ENCODE measurements at regions not wholly inside any gene's neighbourhood (a gene's known extent, or its start where the extent isn't known, plus 50 kb on each side); places are given as distances from the start of the nearest gene placed in this dataset.
"Not testable (repeated sequence)": the region's sequence is repeated elsewhere in the genome, so short reads cannot be mapped to it uniquely, and the experiment has no call there.

DNA sequence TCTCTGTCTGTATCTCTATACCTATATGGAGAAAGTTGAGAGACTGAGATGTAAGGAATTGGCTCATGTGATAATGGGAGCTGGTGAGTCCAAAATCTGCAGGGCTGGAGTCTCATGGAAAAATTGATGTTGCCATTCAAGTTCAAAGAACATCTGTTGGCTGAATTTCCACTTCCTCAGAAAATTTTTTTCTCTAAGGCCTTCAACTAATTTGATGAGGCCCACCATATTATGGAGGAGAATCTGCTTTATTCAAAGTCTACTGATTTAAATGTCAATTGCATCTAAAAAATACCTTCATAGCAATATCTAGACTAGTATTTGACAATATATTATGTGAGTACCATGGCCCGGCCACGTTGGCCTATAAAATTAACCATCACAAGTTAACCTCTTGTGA is 261.4 kb downstream of the VRK1 start:
- ATAC-seq (ENCODE audit: insufficient number of reproducible peaks, low FRiP score, low read depth), result no peak
- TF ChIP-seq, protein P1, sequence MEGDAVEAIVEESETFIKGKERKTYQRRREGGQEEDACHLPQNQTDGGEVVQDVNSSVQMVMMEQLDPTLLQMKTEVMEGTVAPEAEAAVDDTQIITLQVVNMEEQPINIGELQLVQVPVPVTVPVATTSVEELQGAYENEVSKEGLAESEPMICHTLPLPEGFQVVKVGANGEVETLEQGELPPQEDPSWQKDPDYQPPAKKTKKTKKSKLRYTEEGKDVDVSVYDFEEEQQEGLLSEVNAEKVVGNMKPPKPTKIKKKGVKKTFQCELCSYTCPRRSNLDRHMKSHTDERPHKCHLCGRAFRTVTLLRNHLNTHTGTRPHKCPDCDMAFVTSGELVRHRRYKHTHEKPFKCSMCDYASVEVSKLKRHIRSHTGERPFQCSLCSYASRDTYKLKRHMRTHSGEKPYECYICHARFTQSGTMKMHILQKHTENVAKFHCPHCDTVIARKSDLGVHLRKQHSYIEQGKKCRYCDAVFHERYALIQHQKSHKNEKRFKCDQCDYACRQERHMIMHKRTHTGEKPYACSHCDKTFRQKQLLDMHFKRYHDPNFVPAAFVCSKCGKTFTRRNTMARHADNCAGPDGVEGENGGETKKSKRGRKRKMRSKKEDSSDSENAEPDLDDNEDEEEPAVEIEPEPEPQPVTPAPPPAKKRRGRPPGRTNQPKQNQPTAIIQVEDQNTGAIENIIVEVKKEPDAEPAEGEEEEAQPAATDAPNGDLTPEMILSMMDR (IDR thresholded peaks at IDR 0.05), result no peak
- no peak for DNase-seq (ENCODE audit: low spot score)

DNA sequence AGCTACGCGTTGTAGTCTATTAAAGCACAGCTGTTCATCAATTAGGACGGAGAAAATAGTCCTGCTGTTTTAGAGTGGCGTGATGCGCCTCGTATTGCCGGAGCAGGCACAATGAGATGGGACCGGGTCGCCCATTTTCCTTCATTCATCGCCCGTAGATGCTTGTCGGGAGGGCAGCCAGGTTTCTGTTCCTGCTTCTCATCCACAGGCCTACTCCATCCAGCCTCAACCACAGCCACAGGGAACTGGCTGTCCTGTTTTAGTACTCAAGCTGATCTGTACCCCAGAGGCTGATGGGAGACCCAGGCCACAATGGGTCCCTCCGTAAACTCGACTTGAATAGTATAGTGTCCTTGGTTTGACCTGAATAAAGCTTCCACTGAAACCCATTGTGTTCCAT is 264.0 kb downstream of the VRK1 start:
- ATAC-seq (ENCODE audit: insufficient number of reproducible peaks, low FRiP score, low read depth) (no peak), DNase-seq (ENCODE audit: low spot score) (no peak)
- no peak overlapping the region for H3K4me3 ChIP-seq
- no peaks in the 10 kb centered on the region for H3K36me3 ChIP-seq
- TF ChIP-seq, protein P1 (IDR thresholded peaks at IDR 0.05), result no peak
- H3K9me3 ChIP-seq, result no peaks in the 10 kb centered on the region
- no peak overlapping the region for H3K27ac ChIP-seq
- H3K27me3 ChIP-seq (replicated peaks; ENCODE audit: insufficient read depth), result no peaks in the 10 kb centered on the region
- no peaks in the 10 kb centered on the region for H3K4me1 ChIP-seq (ENCODE audit: control insufficient read depth in 1 of 2, low read depth in 2 of 2)

More for the DNA sequence above, 261.4 kb downstream of the VRK1 start:
- Histone ChIP-seq H3K36me3 (no peaks in the 10 kb centered on the region), H3K4me1 (ENCODE audit: control insufficient read depth in 1 of 2, low read depth in 2 of 2) (no peaks in the 10 kb centered on the region), H3K27me3 (replicated peaks; ENCODE audit: insufficient read depth) (no peaks in the 10 kb centered on the region), H3K9me3 (no peaks in the 10 kb centered on the region), H3K4me3 (no peak overlapping the region), H3K27ac (no peak overlapping the region)

DNA sequence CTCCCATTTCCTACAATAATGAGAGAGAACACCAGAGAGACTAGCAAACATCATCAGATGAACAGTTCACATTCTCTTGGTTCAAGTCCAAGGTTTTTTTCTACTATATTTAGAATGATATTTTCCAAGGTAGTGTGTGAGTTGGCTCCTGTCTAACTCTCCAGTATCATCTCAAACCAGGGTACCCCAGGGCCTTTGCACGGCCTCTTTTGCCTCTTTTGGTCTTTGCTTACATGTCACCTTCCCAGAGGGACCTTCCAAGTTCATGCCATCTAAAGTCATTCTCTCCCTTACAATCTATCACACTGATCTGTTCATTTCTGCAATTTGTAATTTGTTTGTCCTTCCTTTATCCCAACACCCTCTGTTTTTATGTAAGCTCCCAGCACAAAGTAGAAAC is 264.5 kb downstream of the VRK1 start:
- Histone ChIP-seq H3K27me3 (replicated peaks; ENCODE audit: insufficient read depth) (no peaks in the 10 kb centered on the region), H3K36me3 (no peaks in the 10 kb centered on the region), H3K9me3 (no peaks in the 10 kb centered on the region), H3K27ac (no peak overlapping the region), H3K4me3 (no peak overlapping the region), H3K4me1 (ENCODE audit: control insufficient read depth in 1 of 2, low read depth in 2 of 2) (no peaks in the 10 kb centered on the region)
- ATAC-seq (ENCODE audit: insufficient number of reproducible peaks, low FRiP score, low read depth) (no peak), DNase-seq (ENCODE audit: low spot score) (no peak)
- TF ChIP-seq, protein P1 (IDR thresholded peaks at IDR 0.05), result no peak

DNA sequence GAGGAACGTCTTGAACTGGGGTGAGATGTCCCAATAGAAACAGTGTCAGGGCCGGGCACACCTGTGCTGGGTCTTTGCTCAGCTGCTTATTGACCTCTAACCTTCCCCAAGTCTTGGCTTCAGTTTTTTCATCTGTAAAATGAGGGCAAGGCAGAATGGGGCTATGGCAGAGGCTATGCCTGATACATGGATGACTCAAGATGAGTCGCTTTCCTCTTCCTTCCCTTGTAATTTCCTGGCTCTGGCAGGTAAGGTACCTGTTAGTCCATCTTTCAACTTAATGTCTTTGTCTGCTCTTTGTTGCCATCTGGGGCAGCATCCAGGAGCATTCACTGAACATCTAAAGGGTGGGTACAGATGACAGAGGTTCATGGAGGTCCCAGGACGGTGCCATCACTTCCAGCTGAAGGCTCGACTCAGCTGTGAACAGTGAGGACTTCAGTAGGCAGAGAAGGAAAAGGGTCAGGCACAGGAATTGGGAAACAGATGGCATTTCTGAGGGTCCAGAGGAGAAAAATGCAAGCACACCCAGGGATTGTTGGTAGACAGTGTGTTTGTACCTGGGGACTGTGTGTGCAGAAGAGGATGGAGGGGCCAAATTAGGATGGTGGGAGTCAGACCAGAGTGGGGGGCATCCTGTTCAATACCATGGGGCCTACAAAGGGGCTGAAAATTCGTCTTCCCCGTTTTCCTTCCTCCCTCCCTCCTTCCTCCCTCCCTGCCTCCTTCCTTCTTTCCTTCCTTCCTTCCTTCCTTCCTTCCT is 268.3 kb downstream of the VRK1 start:
- TF ChIP-seq, protein P1 (IDR thresholded peaks at IDR 0.05), result no peak
- H3K36me3 ChIP-seq, result no peaks in the 10 kb centered on the region
- ATAC-seq (ENCODE audit: insufficient number of reproducible peaks, low FRiP score, low read depth) (no peak), DNase-seq (ENCODE audit: low spot score) (no peak)
- no peak overlapping the region for H3K27ac ChIP-seq
- no peaks in the 10 kb centered on the region for H3K27me3 ChIP-seq (replicated peaks; ENCODE audit: insufficient read depth)
- H3K4me3 ChIP-seq, result no peak overlapping the region
- no peaks in the 10 kb centered on the region for H3K9me3 ChIP-seq
- H3K4me1 ChIP-seq (ENCODE audit: control insufficient read depth in 1 of 2, low read depth in 2 of 2), result no peaks in the 10 kb centered on the region

DNA sequence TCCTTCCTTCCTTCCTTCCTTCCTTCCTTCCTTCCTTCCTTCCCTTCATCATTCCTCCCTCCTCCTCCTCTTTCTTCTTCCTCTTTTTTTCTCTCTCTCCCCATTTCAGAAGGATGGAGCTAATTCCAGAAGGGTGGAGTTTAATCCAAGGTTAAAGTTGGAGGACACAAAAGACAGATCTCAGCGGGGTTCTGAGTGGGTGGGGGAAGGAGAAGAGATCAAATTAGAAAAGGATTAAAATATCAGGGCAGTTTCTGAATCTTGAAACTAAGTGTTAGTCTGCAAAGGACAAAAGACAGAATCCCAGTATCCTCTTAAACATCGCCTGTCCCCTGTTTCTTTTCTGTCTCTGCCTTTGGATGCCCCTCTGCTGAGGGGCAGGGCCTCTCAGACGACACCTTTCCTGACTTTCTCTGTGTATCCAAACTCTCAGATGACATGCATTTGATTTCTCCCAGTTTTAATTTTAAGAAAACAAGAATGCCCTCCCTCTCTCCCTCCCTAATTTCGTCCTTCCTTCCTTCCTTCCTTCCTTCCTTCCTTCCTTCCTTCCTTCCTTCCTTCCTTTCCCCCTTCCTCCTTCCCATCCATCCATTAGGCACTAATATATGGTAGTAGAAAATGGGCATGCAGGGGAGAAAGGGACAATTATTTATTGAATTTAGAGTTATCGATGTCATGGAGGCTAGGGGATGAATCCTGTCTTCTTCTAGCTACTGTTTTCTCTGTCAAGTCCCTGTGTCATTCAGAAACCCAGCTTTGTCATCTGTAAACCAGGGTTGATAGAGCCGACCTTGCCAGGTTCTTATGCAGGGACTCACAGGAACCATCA is 269.1 kb downstream of the VRK1 start:
- ATAC-seq (ENCODE audit: insufficient number of reproducible peaks, low FRiP score, low read depth), result no peak
- no peaks in the 10 kb centered on the region for H3K27me3 ChIP-seq (replicated peaks; ENCODE audit: insufficient read depth)
- H3K9me3 ChIP-seq, result no peaks in the 10 kb centered on the region
- H3K4me3 ChIP-seq, result no peak overlapping the region
- H3K27ac ChIP-seq, result no peak overlapping the region
- H3K36me3 ChIP-seq, result no peaks in the 10 kb centered on the region
- TF ChIP-seq, protein P1 (IDR thresholded peaks at IDR 0.05), result no peak
- DNase-seq (ENCODE audit: low spot score), result no peak
- no peaks in the 10 kb centered on the region for H3K4me1 ChIP-seq (ENCODE audit: control insufficient read depth in 1 of 2, low read depth in 2 of 2)

DNA sequence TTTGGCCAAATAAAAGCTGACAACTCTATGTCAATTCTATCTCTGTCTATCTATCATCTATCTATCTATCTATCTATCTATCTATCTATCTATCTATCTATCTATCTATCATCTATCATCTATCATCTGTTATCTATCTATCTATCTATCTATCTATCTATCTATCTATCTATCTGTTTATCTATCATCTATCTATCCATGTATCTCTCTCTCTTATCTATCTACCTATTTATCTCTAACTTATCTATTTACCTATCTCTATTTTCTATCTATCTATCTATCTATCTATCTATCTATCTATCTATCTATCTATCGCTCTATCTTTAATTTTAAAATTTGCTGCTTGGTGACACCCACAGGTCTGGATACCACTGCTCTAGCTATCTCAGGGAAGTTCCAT is 271.1 kb downstream of the VRK1 start:
- not testable (repeated sequence) for H3K27me3 ChIP-seq (replicated peaks; ENCODE audit: insufficient read depth); H3K36me3 ChIP-seq; H3K4me1 ChIP-seq (ENCODE audit: control insufficient read depth in 1 of 2, low read depth in 2 of 2); H3K27ac ChIP-seq; ATAC-seq (ENCODE audit: insufficient number of reproducible peaks, low FRiP score, low read depth); H3K4me3 ChIP-seq; H3K9me3 ChIP-seq; DNase-seq (ENCODE audit: low spot score)
